Stomach (tissue), 4 donors: ENCODE measurements at regions not wholly inside any gene's neighbourhood (a gene's known extent, or its start where the extent isn't known, plus 50 kb on each side); places are given as distances from the start of the nearest gene placed in this dataset.

Experiments used
- EP300 ChIP-seq: sonication (generic); formaldehyde crosslinking; IDR thresholded peaks from one replicate; pipeline ENCODE4 v1.6.1; 2017; ENCODE audit warnings: antibody characterized with exemption
- TF ChIP-seq, protein P1 (sequence below), 7 experiments: fragments of 450-650 bp in 4 of 7; fragments of 200-600 bp in 3 of 7; sonication (generic) in 3 of 7; IDR thresholded peaks; one replicate each; pipeline ENCODE4 v1.5.1; 2016 to 2019; ENCODE audit warnings: antibody characterized with exemption in 7 of 7, control low read depth in 2 of 7, mild to moderate bottlenecking in 1 of 7

DNA sequence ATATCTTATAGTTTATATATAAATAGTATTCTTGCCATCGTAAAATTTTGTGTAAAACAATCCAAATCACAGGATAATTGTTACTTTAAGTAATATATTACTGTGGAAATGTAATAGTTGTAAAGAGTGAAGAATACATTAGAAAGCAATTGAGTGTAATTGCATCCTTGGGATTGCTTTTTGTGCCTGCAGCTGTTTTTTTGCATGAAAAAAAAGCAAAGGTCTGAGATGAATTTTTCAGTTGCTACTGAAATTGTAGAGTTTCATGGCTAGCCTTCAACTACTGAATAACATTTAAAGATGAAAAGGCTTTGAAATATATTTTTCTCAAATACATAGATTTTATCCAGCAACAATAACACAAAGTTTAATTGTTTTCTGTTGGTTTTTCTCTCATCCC is 232.0 kb upstream of the FAM174A start:
- TF ChIP-seq, protein P1, sequence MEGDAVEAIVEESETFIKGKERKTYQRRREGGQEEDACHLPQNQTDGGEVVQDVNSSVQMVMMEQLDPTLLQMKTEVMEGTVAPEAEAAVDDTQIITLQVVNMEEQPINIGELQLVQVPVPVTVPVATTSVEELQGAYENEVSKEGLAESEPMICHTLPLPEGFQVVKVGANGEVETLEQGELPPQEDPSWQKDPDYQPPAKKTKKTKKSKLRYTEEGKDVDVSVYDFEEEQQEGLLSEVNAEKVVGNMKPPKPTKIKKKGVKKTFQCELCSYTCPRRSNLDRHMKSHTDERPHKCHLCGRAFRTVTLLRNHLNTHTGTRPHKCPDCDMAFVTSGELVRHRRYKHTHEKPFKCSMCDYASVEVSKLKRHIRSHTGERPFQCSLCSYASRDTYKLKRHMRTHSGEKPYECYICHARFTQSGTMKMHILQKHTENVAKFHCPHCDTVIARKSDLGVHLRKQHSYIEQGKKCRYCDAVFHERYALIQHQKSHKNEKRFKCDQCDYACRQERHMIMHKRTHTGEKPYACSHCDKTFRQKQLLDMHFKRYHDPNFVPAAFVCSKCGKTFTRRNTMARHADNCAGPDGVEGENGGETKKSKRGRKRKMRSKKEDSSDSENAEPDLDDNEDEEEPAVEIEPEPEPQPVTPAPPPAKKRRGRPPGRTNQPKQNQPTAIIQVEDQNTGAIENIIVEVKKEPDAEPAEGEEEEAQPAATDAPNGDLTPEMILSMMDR (IDR thresholded peaks at IDR 0.05): no peak
- TF ChIP-seq EP300: no peak
